OCI-LY7 (cell line): ENCODE measurements at regions not wholly inside any gene's neighbourhood (a gene's known extent, or its start where the extent isn't known, plus 50 kb on each side); places are given as distances from the start of the nearest gene placed in this dataset.

Experiments
- BruUV-seq: library from RNA; stranded (reverse); fragments of 400-500 nt; replicated peaks from 2 replicates; lab custom pipeline; 2021; lab: Mats Ljungman, UMichigan
- CTCF ChIA-PET: fragments of 300-600 bp; sonication (Branson Sonifier 250); formaldehyde crosslinking; loops from one replicate; lab custom pipeline; 2022; ENCODE audit warnings: antibody characterized with exemption; ENCODE audit not compliant: unreplicated experiment; lab: Charles Lee
- POLR2A ChIA-PET: fragments of 300-600 bp; sonication (Branson Sonifier 250); formaldehyde crosslinking; loops from one replicate; lab custom pipeline; 2022; ENCODE audit warnings: antibody characterized with exemption; lab: Charles Lee
- DNase-seq: peaks from one replicate; pipeline ENCODE4 v3.0.0-alpha.2; 2015; ENCODE audit warnings: low spot score
- H2AFZ ChIP-seq: fragments of 200-600 bp; sonication (generic), shearing (Covaris generic); 2 replicates; pipeline ENCODE4 v1.6.1; 2014; ENCODE audit warnings: mild to moderate bottlenecking, antibody characterized with exemption, low read length, moderate library complexity
- H3K27ac ChIP-seq: fragments of 200-600 bp; sonication (generic); 2 replicates; pipeline ENCODE4 v1.5.1; 2014; ENCODE audit warnings: mixed run types, low read depth, mild to moderate bottlenecking, moderate library complexity, low read length, inconsistent platforms; ENCODE audit not compliant: poor library complexity, severe bottlenecking
- H3K36me3 ChIP-seq: fragments of 200-600 bp; sonication (generic); 2 replicates; pipeline ENCODE4 v1.6.1; 2014; ENCODE audit warnings: mild to moderate bottlenecking, antibody characterized with exemption, low read length, moderate library complexity, mixed read lengths; ENCODE audit not compliant: insufficient read depth
- H3K4me1 ChIP-seq: fragments of 200-600 bp; sonication (generic); 2 replicates; pipeline ENCODE4 v1.5.1; 2014; ENCODE audit warnings: mild to moderate bottlenecking, low read length; ENCODE audit not compliant: insufficient read depth, poor library complexity, severe bottlenecking
- H3K4me2 ChIP-seq: fragments of 200-600 bp; sonication (generic); 2 replicates; pipeline ENCODE4 v1.6.1; 2014; ENCODE audit warnings: mild to moderate bottlenecking, low read length
- H3K4me3 ChIP-seq: fragments of 200-600 bp; sonication (generic); 2 replicates; pipeline ENCODE4 v1.5.1; 2014; ENCODE audit warnings: mild to moderate bottlenecking, low read depth, low read length; ENCODE audit not compliant: poor library complexity, severe bottlenecking
- H3K79me2 ChIP-seq: fragments of 200-600 bp; sonication (generic); 2 replicates; pipeline ENCODE4 v1.6.1; 2016; ENCODE audit warnings: low read depth, mild to moderate bottlenecking, low read length, moderate library complexity, mixed read lengths; ENCODE audit not compliant: insufficient read depth
- H3K9me2 ChIP-seq: fragments of 200-600 bp; sonication (generic); 2 replicates; pipeline ENCODE4 v1.6.1; 2016; ENCODE audit warnings: mild to moderate bottlenecking, low read length, mixed read lengths; ENCODE audit not compliant: insufficient read depth
- H3K9me3 ChIP-seq: fragments of 200-600 bp; sonication (generic); 2 replicates; pipeline ENCODE4 v1.6.1; 2014; ENCODE audit warnings: mild to moderate bottlenecking, mixed run types, low read length, mixed read lengths
- H4K20me1 ChIP-seq: fragments of 200-600 bp; sonication (generic); 2 replicates; pipeline ENCODE4 v1.6.1; 2014; ENCODE audit warnings: mild to moderate bottlenecking, antibody characterized with exemption, low read length, moderate library complexity, mixed read lengths; ENCODE audit not compliant: insufficient read depth
- CTCF ChIP-seq: fragments of 200-600 bp; sonication (generic); conservative IDR thresholded peaks from 2 replicates; pipeline ENCODE4 v1.5.1; 2014; ENCODE audit warnings: mild to moderate bottlenecking, antibody characterized with exemption, low read length, moderate library complexity, mixed read lengths
- EZH2phosphoT487 ChIP-seq: fragments of 200-600 bp; sonication (generic); IDR thresholded peaks from 2 replicates; pipeline ENCODE4 v1.6.1; 2018; ENCODE audit warnings: low read depth, borderline replicate concordance, mild to moderate bottlenecking, mixed run types, antibody characterized with exemption, low read length, moderate library complexity, mixed read lengths
- intact Hi-C: fragments of 100-400 bp; cut with micrococcal nuclease; formaldehyde crosslinking; loops from one replicate; pipeline ENCODE4 v1.10.0; 2022; ENCODE audit not compliant: unreplicated experiment

- H3K79me2 ChIP-seq = no peaks in the 10 kb centered on the region
- CTCF ChIA-PET = no interaction called here
- intact Hi-C loops = no loop called here
- DNase-seq = no peak
- no peak overlapping the region for H3K4me2 ChIP-seq
- no peak overlapping the region for H3K27ac ChIP-seq
- BruUV-seq = no TSS peak
- H3K4me1 ChIP-seq = no peaks in the 10 kb centered on the region
- no peaks in the 10 kb centered on the region for H3K9me3 ChIP-seq
- TF ChIP-seq EZH2phosphoT487 (no peak), CTCF (no peak)
- POLR2A ChIA-PET = no interaction called here
- H4K20me1 ChIP-seq = no peaks in the 10 kb centered on the region
- no peaks in the 10 kb centered on the region for H3K9me2 ChIP-seq
- no peak overlapping the region for H3K4me3 ChIP-seq
- no peak overlapping the region for H2AFZ ChIP-seq
- H3K36me3 ChIP-seq = no peaks in the 10 kb centered on the region
These were observed 190.7 kb upstream of the MOCS1 start for GRCh38 chr6:40124924-40125323.

- intact Hi-C loops = no loop called here
- Histone ChIP-seq H3K9me2 (no peaks in the 10 kb centered on the region), H3K79me2 (no peaks in the 10 kb centered on the region), H3K4me1 (no peaks in the 10 kb centered on the region), H3K9me3 (no peaks in the 10 kb centered on the region), H3K4me3 (no peak overlapping the region), H3K4me2 (no peak overlapping the region), H2AFZ (no peak overlapping the region), H3K36me3 (no peaks in the 10 kb centered on the region), H3K27ac (no peak overlapping the region), H4K20me1 (no peaks in the 10 kb centered on the region)
- no peak for DNase-seq
- BruUV-seq = no TSS peak
- ChIA-PET POLR2A (no interaction called here), CTCF (no interaction called here)
- TF ChIP-seq CTCF = no peak
These were observed 182.6 kb upstream of the MOCS1 start for GRCh38 chr6:40116832-40117231.

- no peaks in the 10 kb centered on the region for H3K9me3 ChIP-seq
- no TSS peak for BruUV-seq
- no peak overlapping the region for H3K27ac ChIP-seq
- CTCF ChIA-PET = no interaction called here
- H3K9me2 ChIP-seq = no peaks in the 10 kb centered on the region
- no peak for DNase-seq
- intact Hi-C loops = no loop called here
- no peaks in the 10 kb centered on the region for H3K36me3 ChIP-seq
- no peaks in the 10 kb centered on the region for H3K79me2 ChIP-seq
- POLR2A ChIA-PET = interaction anchor here (0.7 to 1.0 kb wide), 2 partner anchors 188 to 777 kb away, joined by 3 to 5 read pairs; no protein-coding TSS in a partner anchor
- no peaks in the 10 kb centered on the region for H4K20me1 ChIP-seq
- no peaks in the 10 kb centered on the region for H3K4me1 ChIP-seq
- H3K4me3 ChIP-seq = no peak overlapping the region
- no peak overlapping the region for H3K4me2 ChIP-seq
- H2AFZ ChIP-seq = no peak overlapping the region
- TF ChIP-seq CTCF = no peak
- TF ChIP-seq EZH2phosphoT487 = no peak
These were observed 178.1 kb upstream of the MOCS1 start for GRCh38 chr6:40112350-40112749.
